Lower leg skin (tissue), 3 donors: ENCODE measurements at regions not wholly inside any gene's neighbourhood (a gene's known extent, or its start where the extent isn't known, plus 50 kb on each side); places are given as distances from the start of the nearest gene placed in this dataset.

Experiments
- POLR2A ChIP-seq, 2 donors: fragments of 450-650 bp; IDR thresholded peaks; one replicate each; pipeline ENCODE4 v1.6.1; 2016 to 2017; ENCODE audit warnings: antibody characterized with exemption in 2 of 2, mild to moderate bottlenecking in 1 of 2, moderate library complexity in 1 of 2
- TF ChIP-seq, protein P1 (sequence below), 3 donors: fragments of 450-650 bp; IDR thresholded peaks; one replicate each; pipeline ENCODE4 v1.5.1; 2016; ENCODE audit warnings: antibody characterized with exemption in 3 of 3, mild to moderate bottlenecking in 3 of 3, moderate library complexity in 2 of 3

GRCh38 chr12:24394246-24394645 is 444.8 kb upstream of the SOX5 start:
- TF ChIP-seq, protein P1, sequence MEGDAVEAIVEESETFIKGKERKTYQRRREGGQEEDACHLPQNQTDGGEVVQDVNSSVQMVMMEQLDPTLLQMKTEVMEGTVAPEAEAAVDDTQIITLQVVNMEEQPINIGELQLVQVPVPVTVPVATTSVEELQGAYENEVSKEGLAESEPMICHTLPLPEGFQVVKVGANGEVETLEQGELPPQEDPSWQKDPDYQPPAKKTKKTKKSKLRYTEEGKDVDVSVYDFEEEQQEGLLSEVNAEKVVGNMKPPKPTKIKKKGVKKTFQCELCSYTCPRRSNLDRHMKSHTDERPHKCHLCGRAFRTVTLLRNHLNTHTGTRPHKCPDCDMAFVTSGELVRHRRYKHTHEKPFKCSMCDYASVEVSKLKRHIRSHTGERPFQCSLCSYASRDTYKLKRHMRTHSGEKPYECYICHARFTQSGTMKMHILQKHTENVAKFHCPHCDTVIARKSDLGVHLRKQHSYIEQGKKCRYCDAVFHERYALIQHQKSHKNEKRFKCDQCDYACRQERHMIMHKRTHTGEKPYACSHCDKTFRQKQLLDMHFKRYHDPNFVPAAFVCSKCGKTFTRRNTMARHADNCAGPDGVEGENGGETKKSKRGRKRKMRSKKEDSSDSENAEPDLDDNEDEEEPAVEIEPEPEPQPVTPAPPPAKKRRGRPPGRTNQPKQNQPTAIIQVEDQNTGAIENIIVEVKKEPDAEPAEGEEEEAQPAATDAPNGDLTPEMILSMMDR (IDR thresholded peaks at IDR 0.05) = no peak
- no peak for TF ChIP-seq POLR2A (IDR thresholded peaks at IDR 0.05)
